GM21423 (cell line): ENCODE measurements at regions not wholly inside any gene's neighbourhood (a gene's known extent, or its start where the extent isn't known, plus 50 kb on each side); places are given as distances from the start of the nearest gene placed in this dataset.

ENCODE experiments used
- ATAC-seq: cut with Tn5 transposase; IDR thresholded peaks from one replicate; pipeline ENCODE4 v1.9.1; 2021; ENCODE audit warnings: mild to moderate bottlenecking, moderate library complexity; ENCODE audit not compliant: unreplicated experiment

GRCh38 chr9:129368444-129368978 lies 190.4 kb upstream of the IER5L start:
- ATAC-seq: no peak

DNA sequence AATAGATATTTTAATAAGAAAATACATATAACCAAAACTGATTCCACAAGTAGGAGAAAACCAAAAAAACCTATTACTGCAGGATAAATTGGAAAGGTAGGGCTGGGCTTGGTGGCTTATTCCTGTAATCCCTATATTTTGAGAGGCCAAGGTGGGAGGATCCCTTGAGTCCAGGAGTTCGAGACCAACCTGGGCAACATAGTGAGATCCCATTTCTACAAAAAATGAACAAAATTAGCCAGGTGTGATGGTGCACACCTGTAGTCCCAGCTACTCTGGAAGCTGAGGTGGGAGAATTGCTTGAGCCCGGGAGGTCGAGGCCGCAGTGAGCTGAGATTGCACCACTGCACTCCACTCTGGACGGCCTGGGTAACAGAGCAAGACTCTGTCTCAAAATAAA lies 189.2 kb upstream of the IER5L start:
- ATAC-seq: no peak

GRCh38 chr9:129365196-129365595 lies 187.1 kb upstream of the IER5L start:
- no peak for ATAC-seq

- ATAC-seq: no peak
Observed at GRCh38 chr9:129363216-129363873, 185.3 kb upstream of the IER5L start.

GRCh38 chr9:129362287-129363000 lies 184.4 kb upstream of the IER5L start:
- no peak for ATAC-seq

GRCh38 chr9:129361196-129361595 lies 183.1 kb upstream of the IER5L start:
- ATAC-seq: no peak

- ATAC-seq: no peak
Observed at GRCh38 chr9:129359916-129360536, 182.0 kb upstream of the IER5L start.

GRCh38 chr9:129359162-129359811 lies 181.2 kb upstream of the IER5L start:
- no peak for ATAC-seq

DNA sequence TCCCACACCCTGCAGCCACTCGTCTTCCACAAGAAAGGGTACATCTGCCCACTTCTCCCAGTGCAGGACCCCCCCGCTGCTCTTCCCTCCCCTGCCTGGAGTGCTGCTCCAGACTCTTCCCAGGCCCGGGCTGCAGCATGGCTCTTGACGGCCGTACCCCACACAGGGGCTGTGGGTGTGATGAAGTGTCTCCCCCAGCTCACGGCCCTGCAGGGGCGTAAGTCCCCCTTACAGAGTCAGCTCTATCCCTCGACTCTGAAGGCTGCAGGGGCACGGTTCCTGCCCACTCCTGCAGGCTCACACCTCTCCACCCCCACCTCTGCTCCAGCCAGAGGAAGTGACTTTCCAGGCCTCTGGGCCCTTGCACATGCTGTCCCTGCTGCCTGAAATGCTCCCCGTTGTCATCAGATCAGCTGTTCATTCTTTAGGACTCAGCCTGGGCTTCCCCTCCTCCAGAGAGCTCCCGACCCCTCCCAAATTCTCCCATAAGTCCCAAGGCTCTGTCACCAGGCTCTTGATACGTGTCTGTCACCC lies 180.6 kb upstream of the IER5L start:
- ATAC-seq: no peak

GRCh38 chr9:129357773-129358245 lies 179.7 kb upstream of the IER5L start:
- ATAC-seq: no peak

DNA sequence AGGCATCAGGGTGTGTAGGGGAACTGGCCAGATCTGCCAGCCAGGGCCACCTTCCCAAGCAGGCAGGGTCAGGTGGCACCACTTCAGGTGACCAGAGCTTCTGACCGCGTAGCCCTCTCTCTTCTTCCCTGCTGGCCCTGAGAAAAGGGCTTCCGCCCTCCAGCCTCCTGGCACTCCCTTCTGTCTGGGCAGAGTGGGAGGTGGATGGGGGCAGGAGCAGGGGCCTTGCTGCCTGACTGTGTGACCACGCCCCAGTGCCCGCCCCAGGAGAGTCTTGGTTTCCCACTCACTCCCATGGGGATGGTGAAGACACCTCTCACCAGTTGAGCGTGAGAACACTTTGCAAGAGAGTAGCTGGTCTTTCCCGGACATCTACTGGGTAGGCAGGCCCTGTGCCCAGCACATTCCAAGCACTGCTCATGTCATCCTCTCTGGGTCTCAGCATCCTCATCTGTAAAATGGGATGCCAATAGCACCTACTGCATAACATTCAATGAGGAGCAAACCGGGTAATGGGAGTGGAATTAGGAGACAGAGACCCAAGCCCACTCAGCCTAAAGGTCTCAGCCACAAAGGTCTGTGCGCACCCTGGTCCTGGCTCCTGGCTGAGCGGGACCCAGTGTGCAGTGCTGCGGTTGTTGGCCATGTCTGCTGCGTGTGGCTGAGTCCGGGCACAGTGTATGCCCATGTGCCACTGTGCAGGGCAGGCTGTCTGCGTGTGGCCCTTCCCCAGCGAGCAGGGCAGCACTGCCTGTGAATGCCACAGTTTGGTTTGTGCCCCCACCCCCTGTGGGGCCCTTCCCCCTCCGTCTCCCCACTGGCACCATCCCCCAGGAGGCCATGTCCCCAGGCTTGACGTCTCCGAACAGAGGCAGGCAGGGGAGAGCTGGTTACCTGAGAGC lies 179.1 kb upstream of the IER5L start:
- ATAC-seq: no peak

- no peak for ATAC-seq
Observed at GRCh38 chr9:129355631-129356030, 177.6 kb upstream of the IER5L start.

- ATAC-seq: no peak
Observed at GRCh38 chr9:129354498-129354897, 176.4 kb upstream of the IER5L start.

DNA sequence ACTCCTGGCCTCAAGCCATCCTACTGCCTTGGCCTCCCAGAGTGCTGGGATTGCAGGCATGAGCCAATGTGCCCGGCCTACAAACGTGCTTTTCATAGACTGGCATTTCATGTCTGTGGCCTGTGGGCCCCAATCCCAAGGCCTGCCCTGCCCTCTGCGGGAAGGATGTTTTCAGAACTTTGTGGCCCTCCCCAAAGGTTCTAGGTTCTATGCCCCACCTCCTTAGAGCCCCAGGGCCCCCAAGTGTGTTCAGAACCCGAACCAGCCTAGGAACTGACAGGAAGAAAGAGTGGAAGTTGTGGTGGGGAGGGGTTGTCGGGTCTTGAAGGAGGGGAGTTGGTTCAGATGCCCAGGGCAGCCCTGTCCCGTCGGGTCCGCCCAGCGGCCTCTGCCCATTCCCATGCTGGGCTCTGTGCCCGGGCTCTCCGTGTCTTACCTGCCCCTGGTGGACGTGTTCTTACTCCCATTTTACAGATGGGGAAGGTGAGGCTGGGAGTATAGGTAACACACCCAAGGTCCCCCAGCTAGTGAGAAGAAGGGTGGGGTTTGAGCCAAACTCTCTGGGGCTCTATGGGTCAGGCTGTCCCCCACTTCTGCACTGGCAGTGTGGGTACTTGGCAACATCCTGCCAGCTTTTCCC lies 175.8 kb upstream of the IER5L start:
- no peak for ATAC-seq

- ATAC-seq: no peak
Observed at GRCh38 chr9:129352146-129352865, 174.2 kb upstream of the IER5L start.

DNA sequence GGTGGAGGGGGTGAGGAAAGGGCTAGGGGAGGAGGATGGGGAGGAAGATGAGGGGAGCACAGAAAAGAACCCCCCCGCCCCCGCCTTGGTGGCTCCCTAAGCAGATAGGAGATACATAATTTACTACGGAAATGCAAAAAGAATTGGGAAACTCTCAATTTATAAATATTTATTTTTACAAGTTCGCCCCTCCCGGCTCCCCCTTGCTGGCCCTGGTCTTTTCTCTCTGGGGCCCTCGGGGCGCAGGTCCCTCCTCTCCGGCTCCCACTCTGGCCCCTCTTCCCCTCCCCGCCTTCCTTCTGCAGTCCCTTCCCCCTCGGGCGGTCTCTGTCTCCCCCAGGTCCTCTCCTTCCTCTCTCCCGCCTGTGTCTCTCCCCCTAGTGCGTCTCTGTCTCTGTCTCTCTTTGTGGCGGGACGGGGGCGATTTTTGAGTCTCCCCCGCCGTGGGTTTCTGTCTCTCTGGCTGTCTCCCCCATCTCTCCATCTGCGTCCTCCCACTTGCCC lies 173.6 kb upstream of the IER5L start:
- ATAC-seq: no peak

DNA sequence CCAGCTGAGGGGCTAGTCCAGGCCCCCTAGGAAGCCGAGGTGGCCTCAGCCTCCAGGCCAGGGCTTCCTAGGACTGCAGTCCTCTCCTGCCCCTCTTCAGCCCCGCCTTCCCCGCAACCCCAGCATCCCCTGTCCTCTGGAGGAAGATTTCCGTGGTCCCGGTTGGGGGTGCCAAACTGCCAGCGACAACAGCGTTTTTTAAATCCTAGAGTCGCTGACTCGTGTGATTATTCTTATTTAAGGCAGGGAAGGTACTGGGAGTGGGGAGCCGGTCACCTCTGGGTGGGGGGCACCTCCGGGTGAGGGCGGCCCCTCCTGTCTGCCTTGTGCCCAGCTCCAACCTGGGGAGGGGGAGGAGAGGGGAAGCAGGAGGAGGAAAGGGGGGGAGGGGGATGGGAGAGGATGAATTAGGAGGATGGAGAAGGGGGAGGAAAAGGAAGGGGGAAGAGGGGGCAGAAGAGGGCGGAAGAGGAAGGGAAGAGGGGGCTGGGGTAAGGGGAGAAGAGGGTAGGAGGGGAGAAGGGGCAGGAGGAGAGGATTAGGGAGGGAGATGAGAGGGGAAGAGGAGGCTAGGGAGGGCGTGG lies 173.1 kb upstream of the IER5L start:
- ATAC-seq: no peak
